HUES48 (cell line): ENCODE measurements at regions not wholly inside any gene's neighbourhood (a gene's known extent, or its start where the extent isn't known, plus 50 kb on each side); places are given as distances from the start of the nearest gene placed in this dataset.

Experiments
- H3K27ac ChIP-seq: one replicate; pipeline ENCODE4 v1.7.0; 2013; ENCODE audit warnings: low read depth, low read length, inconsistent platforms
- H3K27me3 ChIP-seq: 2 replicates; pipeline ENCODE4 v1.6.1; 2013; ENCODE audit warnings: mild to moderate bottlenecking, low read length; ENCODE audit not compliant: control insufficient read depth, insufficient read depth
- H3K36me3 ChIP-seq: 2 replicates; pipeline ENCODE4 v1.6.1; 2013; ENCODE audit warnings: low read length; ENCODE audit not compliant: control insufficient read depth, insufficient read depth
- H3K4me1 ChIP-seq: 2 replicates; pipeline ENCODE4 v1.6.1; 2013; ENCODE audit warnings: mild to moderate bottlenecking, low read length; ENCODE audit not compliant: control insufficient read depth, insufficient read depth
- H3K4me3 ChIP-seq: 2 replicates; pipeline ENCODE4 v1.5.1; 2013; ENCODE audit warnings: mild to moderate bottlenecking, low read depth, low read length
- H3K9ac ChIP-seq: 2 replicates; pipeline ENCODE4 v1.6.1; 2013; ENCODE audit warnings: mild to moderate bottlenecking, low read depth, low read length, moderate library complexity
- H3K9me3 ChIP-seq: 2 replicates; pipeline ENCODE4 v1.6.1; 2013; ENCODE audit warnings: low read length; ENCODE audit not compliant: control insufficient read depth, insufficient read depth

DNA sequence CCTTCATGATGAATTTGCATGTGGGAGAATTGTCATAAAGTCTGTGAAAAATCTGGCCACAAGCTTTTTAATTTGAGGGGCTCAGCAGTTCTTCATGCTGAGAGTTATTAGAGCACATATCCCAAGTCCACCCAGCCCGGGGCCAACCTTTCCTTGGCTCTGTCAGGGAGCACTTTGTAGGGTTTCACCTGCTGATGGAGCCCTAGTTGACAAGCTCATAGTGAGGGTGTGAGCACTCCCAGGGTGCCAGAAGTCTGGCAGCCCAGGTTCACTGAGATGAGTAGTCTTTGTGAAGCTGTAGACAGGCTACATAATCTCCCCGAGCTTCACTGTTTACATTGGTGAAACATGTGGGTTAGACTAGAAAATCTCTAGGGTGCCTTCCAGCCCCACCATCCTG, 97.2 kb upstream of the NREP start:
- Histone ChIP-seq H3K27me3 (no peaks in the 10 kb centered on the region), H3K36me3 (no peaks in the 10 kb centered on the region), H3K27ac (no peak overlapping the region), H3K9me3 (no peaks in the 10 kb centered on the region), H3K9ac (no peak overlapping the region), H3K4me1 (peaks cover 8% of the 10 kb centered on the region; the same call in 1 of the 2 replicates), H3K4me3 (no peak overlapping the region)

DNA sequence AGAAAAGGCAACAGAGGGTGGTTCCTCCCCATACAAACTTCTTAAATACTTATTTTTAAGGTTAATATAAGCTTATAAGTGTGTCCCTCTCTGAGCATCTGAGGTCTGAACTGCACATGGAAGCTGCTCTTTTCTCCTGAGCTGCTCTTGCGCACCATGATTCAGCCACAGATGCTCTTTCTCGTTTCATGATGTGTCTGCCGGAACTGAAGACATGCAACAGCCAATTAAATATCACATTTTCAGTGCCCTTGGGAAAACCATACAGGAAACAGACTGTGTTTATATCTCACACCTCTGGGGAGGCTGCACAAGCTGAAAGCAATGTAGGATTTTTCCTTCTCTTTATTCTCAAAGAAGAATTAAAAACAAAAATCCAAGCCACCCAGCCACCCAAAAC, 96.8 kb upstream of the NREP start:
- Histone ChIP-seq H3K9ac (no peak overlapping the region), H3K36me3 (no peaks in the 10 kb centered on the region), H3K9me3 (no peaks in the 10 kb centered on the region), H3K4me3 (no peak overlapping the region), H3K27ac (no peak overlapping the region), H3K4me1 (peaks cover 8% of the 10 kb centered on the region; the same call in 1 of the 2 replicates), H3K27me3 (no peaks in the 10 kb centered on the region)

DNA sequence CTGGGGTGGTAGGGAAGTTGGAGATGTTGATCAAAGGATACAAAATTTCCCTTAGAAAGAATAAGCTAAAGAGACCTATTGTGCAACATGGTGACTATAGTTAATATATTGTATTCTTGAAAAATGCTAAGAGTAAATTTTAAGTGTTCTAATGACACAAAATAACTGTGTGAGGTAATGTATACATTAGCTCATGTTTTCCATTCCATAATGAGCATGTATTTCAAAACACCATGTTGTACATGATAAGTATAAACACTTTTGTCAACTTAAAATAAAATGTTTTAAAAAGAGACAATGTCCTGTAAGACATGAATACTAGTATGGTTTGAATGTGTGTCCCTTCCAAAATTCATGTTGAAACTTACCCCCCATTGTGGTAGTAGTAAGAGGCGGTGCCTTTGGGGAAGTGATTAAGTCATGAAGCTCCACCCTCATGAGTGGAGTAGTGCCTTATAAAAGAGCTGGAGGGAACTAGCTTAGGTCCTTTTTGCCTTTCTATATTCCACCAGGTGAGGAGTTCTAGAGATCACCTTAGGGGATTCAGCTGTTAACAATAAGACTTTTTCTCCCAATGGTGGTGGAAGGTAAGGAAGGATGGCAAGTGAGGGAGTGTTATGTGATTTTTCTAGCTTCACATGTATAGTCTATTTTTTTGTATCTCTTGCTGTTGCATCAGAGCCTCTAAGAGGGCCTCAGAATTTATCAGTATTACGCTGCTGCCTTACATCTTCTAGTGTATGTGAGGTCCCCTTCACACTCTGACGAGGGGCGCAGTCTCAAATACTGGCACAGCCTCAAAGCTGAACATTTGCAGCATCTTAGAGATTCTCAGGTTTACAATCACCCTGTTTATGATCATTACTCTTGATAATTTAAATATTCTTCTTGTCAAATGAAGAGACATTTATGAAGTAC, 94.9 kb upstream of the NREP start:
- no peaks in the 10 kb centered on the region for H3K36me3 ChIP-seq
- H3K27ac ChIP-seq, result no peak overlapping the region
- H3K9ac ChIP-seq, result no peak overlapping the region
- no peaks in the 10 kb centered on the region for H3K9me3 ChIP-seq
- H3K4me3 ChIP-seq, result no peak overlapping the region
- no peaks in the 10 kb centered on the region for H3K27me3 ChIP-seq
- H3K4me1 ChIP-seq, result peaks cover 8% of the 10 kb centered on the region; the same call in 1 of the 2 replicates

DNA sequence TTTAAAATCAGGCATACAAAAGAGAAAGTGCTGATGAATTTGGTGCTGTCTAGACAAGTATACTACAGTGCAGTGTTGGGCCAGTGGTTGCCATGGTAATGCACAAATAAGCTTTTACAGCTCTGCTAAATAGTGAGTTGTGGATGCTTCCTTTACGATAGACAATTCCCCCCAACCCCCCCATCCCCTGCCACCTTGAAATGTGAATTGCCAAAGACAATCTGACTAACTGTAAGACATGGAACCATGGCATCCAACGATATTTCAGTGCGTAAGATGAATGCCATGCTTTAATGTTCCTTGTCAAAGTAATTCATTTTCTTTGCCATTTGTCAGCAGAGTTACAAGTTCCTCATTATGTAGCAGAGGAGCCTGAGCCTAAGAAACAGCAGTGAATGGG, 91.5 kb upstream of the NREP start:
- no peak overlapping the region for H3K4me3 ChIP-seq
- H3K27ac ChIP-seq, result no peak overlapping the region
- H3K36me3 ChIP-seq, result no peaks in the 10 kb centered on the region
- H3K4me1 ChIP-seq, result no peaks in the 10 kb centered on the region
- no peaks in the 10 kb centered on the region for H3K9me3 ChIP-seq
- H3K27me3 ChIP-seq, result no peaks in the 10 kb centered on the region
- H3K9ac ChIP-seq, result no peak overlapping the region

DNA sequence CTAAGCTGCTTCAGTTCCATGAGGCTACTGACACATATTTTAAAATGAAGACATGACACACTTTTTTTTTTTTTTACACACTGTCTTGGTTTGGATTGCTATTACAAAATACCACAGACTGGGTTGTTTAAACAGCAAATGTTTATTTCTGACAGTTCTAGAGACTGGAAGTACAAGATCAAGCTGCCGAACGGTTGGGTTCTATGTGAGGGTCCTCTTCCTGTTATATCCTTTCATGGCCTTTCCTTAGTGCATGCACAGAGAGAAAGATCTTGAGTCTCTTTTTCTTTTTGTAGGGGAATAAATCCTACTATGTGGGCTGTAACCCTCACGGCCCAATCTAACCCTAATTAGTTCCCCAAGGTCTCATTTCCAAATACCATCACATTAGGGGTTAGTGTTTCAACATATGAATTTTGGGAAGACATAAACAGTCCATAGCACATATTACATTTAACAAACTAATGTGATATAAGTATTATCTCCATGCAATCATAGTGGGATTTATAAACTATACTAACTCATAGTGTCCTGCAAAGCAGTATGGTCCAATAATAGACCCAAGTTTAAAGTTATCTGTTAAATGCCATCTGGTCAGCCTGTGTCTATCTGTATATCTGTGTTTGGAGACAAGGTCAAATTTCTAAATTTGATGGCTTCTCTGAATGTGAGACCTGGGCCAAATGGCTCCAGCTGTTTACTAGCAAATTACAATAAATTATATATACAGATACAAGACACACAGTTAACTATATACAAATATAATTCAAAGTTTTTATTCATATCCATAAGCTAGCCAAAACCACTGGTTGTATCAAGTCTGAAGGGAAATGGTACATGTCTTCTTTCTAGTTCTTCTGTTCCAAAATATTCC, 90.3 kb upstream of the NREP start:
- H3K36me3 ChIP-seq, result no peaks in the 10 kb centered on the region
- no peak overlapping the region for H3K27ac ChIP-seq
- no peak overlapping the region for H3K4me3 ChIP-seq
- H3K9ac ChIP-seq, result no peak overlapping the region
- no peaks in the 10 kb centered on the region for H3K9me3 ChIP-seq
- no peaks in the 10 kb centered on the region for H3K4me1 ChIP-seq
- no peaks in the 10 kb centered on the region for H3K27me3 ChIP-seq

- no peak overlapping the region for H3K4me3 ChIP-seq
Measured at GRCh38 chr5:111840036-111840674, 83.2 kb upstream of the NREP start.

DNA sequence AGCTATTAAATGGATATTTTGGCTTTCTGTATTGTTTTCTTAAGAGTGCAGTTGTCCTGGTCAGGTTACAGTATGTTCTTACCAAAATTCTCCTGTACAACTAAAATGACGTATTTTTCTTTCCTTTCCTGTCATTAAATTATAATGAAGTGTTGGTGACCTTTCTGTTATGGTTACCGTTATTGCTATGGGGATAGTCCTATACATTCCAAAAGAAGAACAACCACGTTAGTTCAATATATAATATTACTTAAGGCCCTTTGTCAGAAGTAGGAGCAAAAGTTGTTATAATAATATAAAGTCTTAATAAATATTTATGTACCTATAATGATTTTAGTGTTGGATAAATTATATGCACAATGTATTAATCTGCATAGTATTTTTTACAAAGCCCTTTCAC, 82.4 kb upstream of the NREP start:
- no peak overlapping the region for H3K9ac ChIP-seq
- no peaks in the 10 kb centered on the region for H3K4me1 ChIP-seq
- no peak overlapping the region for H3K4me3 ChIP-seq
- H3K9me3 ChIP-seq, result no peaks in the 10 kb centered on the region
- H3K27me3 ChIP-seq, result no peaks in the 10 kb centered on the region
- H3K36me3 ChIP-seq, result no peaks in the 10 kb centered on the region
- H3K27ac ChIP-seq, result no peak overlapping the region

More at GRCh38 chr5:111840036-111840674, 83.2 kb upstream of the NREP start:
- Histone ChIP-seq H3K27ac (no peak overlapping the region), H3K9ac (no peak overlapping the region), H3K27me3 (no peaks in the 10 kb centered on the region), H3K4me1 (no peaks in the 10 kb centered on the region), H3K9me3 (no peaks in the 10 kb centered on the region), H3K36me3 (no peaks in the 10 kb centered on the region)

- no peak overlapping the region for H3K4me3 ChIP-seq
- H3K27ac ChIP-seq, result no peak overlapping the region
- no peaks in the 10 kb centered on the region for H3K4me1 ChIP-seq
- H3K36me3 ChIP-seq, result no peaks in the 10 kb centered on the region
- no peaks in the 10 kb centered on the region for H3K27me3 ChIP-seq
- H3K9me3 ChIP-seq, result no peaks in the 10 kb centered on the region
- no peak overlapping the region for H3K9ac ChIP-seq
Measured at GRCh38 chr5:111836426-111836825, 79.4 kb upstream of the NREP start.

DNA sequence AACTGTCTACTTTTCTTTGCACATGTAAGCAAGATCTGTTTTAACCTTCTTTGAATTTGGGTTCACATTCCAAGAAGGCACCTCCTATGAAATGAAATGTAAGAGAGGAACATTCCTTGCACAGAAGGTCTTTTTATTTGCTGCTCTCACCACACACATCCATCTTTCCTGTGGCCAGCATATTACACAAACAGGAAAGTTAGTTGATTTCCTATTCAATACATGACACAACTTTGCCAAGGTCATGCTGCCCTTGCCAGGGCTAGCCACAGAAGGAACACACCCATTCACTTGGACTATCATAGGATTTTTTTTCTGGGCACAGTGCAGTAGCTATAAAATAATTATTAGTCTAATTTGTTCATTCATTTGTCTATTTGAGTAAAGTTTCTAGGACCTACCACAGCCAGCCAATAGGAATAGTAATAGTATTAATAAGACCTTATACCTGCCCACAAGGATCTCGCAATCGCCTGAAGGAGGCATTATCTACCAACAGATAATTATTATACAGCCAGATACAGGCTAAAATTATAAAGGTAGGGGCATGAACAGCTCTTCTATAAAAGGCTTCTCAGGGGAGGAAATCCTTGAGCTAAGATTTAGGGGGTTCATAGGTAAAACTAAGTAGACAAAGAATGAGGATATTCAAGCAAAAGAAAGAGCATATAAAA, 78.1 kb upstream of the NREP start:
- no peak overlapping the region for H3K4me3 ChIP-seq
- no peaks in the 10 kb centered on the region for H3K9me3 ChIP-seq
- H3K4me1 ChIP-seq, result no peaks in the 10 kb centered on the region
- H3K27ac ChIP-seq, result no peak overlapping the region
- no peaks in the 10 kb centered on the region for H3K36me3 ChIP-seq
- no peak overlapping the region for H3K9ac ChIP-seq
- H3K27me3 ChIP-seq, result no peaks in the 10 kb centered on the region

DNA sequence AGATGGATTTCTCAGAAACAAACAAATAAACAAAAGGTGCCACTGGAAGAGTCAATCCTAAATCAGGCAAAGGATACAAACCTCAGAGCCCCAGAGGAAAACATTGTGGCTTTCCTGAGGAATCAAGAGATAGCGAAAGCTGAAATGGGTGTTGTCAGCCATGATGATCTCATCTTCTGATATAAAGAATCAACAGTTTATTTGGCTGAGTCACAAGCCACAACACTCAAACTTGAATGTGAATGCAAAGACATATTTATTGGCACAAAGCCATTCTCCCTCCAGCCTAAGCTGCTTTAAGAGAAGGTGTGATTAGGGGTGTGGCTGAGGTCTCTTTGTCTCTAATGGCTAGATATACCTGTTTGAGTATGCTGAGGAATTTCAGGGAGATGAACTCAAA, 73.3 kb upstream of the NREP start:
- Histone ChIP-seq H3K4me3 (no peak overlapping the region), H3K4me1 (no peaks in the 10 kb centered on the region), H3K9me3 (no peaks in the 10 kb centered on the region), H3K9ac (no peak overlapping the region), H3K27ac (no peak overlapping the region), H3K27me3 (no peaks in the 10 kb centered on the region), H3K36me3 (no peaks in the 10 kb centered on the region)
